MCF 10A (cell line): ENCODE measurements at regions not wholly inside any gene's neighbourhood (a gene's known extent, or its start where the extent isn't known, plus 50 kb on each side); places are given as distances from the start of the nearest gene placed in this dataset.

ENCODE experiments used
- BruUV-seq: library from RNA; stranded (reverse); fragments of 400-500 nt; replicated peaks from 2 replicates; lab custom pipeline; 2021; lab: Mats Ljungman, UMichigan
- CTCF ChIA-PET: fragments of 300-600 bp; sonication (Branson Sonifier 250); formaldehyde crosslinking; extraction: SDS; loops from one replicate; lab custom pipeline; 2021; ENCODE audit warnings: antibody characterized with exemption, inconsistent platforms; lab: Yijun Ruan, JAX
- POLR2A ChIA-PET: fragments of 300-600, 350-650 bp; sonication (Branson Sonifier 250); formaldehyde crosslinking; extraction: SDS; loops from one replicate; lab custom pipeline; 2020; ENCODE audit warnings: antibody characterized with exemption, inconsistent platforms; lab: Yijun Ruan, JAX
- DNase-seq: peaks from one replicate; pipeline ENCODE4 v3.0.0-alpha.2; 2018; ENCODE audit not compliant: unreplicated experiment
- H3K27ac Mint-ChIP-seq: one replicate; pipeline ENCODE4 v1.8.0; 2022; ENCODE audit warnings: mild to moderate bottlenecking, low read depth, mixed read lengths; ENCODE audit not compliant: unreplicated experiment
- H3K27me3 Mint-ChIP-seq: one replicate; pipeline ENCODE4 v1.8.0; 2022; ENCODE audit warnings: mixed read lengths; ENCODE audit not compliant: insufficient read depth, unreplicated experiment
- H3K36me3 Mint-ChIP-seq: one replicate; pipeline ENCODE4 v1.8.0; 2022; ENCODE audit warnings: mild to moderate bottlenecking, moderate library complexity, mixed read lengths; ENCODE audit not compliant: insufficient read depth, unreplicated experiment
- H3K4me1 Mint-ChIP-seq: one replicate; pipeline ENCODE4 v1.8.0; 2022; ENCODE audit warnings: mixed read lengths; ENCODE audit not compliant: insufficient read depth, unreplicated experiment
- H3K4me3 Mint-ChIP-seq: one replicate; pipeline ENCODE4 v1.8.0; 2022; ENCODE audit warnings: mild to moderate bottlenecking, moderate library complexity, mixed read lengths; ENCODE audit not compliant: unreplicated experiment
- H3K9me3 Mint-ChIP-seq: one replicate; pipeline ENCODE4 v1.8.0; 2022; ENCODE audit warnings: mixed read lengths; ENCODE audit not compliant: unreplicated experiment
- intact Hi-C: fragments of 100-400 bp; cut with micrococcal nuclease; formaldehyde crosslinking; loops from 2 replicates; pipeline ENCODE4 v1.14.1; 2022
- TF ChIP-seq, protein P1 (sequence below): fragments of 200-600 bp; IDR thresholded peaks from one replicate; pipeline ENCODE4 v1.8.0; 2022; ENCODE audit warnings: antibody characterized with exemption, mild to moderate bottlenecking; ENCODE audit not compliant: unreplicated experiment

DNA sequence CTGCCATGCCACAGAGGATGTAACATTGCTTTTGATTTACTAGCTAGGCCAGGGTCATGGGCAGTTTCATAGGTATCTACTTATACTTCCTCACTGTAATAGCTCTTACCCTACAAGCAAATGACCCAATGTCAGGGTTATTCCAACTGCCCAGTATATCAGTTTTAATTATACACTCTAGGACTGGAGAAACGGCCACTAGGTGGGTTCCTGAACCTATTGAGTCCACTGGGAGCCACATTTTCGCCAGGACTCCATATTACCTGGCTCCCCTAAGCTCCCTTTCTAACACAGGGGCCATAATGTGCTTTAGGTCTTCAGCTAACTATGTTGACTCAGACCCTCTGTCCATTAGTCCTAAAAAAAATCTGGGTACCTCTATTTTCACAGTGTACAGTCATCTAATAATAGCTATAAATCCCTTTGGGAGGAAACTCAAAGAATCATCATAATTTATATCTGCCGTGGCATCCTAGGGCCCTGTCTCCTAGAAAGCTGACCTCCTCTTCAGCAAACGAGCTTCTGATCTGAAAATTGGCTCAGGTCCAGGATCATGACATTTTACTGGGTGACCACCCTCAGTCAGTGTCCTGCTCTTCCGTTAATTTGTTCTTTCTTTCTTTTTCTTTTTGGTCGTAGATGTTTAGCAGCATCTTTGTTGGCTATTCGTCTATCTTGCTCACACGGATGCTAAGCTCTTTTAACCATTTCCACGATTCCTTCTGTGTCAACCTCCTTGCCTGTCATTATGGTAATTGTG is 244.3 kb downstream of the FAM76B start:
- H3K4me3 Mint-ChIP-seq = no peak overlapping the region
- H3K27me3 Mint-ChIP-seq = no peaks in the 10 kb centered on the region
- intact Hi-C loops = no loop called here
- no peaks in the 10 kb centered on the region for H3K36me3 Mint-ChIP-seq
- no peaks in the 10 kb centered on the region for H3K9me3 Mint-ChIP-seq
- peaks cover 5% of the 10 kb centered on the region for H3K4me1 Mint-ChIP-seq
- no peak overlapping the region for H3K27ac Mint-ChIP-seq
- peak; percentile 11 for DNase-seq
- ChIA-PET CTCF (interaction anchor here (0.6 to 1.5 kb wide), 6 partner anchors 18 to 222 kb away, joined by 3 to 8 read pairs (median 4); no protein-coding TSS in a partner anchor), POLR2A (interaction anchor here (0.6 to 0.9 kb wide), 4 partner anchors 9 to 136 kb away, joined by 3 read pairs; no protein-coding TSS in a partner anchor)
- TF ChIP-seq, protein P1, sequence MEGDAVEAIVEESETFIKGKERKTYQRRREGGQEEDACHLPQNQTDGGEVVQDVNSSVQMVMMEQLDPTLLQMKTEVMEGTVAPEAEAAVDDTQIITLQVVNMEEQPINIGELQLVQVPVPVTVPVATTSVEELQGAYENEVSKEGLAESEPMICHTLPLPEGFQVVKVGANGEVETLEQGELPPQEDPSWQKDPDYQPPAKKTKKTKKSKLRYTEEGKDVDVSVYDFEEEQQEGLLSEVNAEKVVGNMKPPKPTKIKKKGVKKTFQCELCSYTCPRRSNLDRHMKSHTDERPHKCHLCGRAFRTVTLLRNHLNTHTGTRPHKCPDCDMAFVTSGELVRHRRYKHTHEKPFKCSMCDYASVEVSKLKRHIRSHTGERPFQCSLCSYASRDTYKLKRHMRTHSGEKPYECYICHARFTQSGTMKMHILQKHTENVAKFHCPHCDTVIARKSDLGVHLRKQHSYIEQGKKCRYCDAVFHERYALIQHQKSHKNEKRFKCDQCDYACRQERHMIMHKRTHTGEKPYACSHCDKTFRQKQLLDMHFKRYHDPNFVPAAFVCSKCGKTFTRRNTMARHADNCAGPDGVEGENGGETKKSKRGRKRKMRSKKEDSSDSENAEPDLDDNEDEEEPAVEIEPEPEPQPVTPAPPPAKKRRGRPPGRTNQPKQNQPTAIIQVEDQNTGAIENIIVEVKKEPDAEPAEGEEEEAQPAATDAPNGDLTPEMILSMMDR = no peak
- no TSS peak for BruUV-seq

DNA sequence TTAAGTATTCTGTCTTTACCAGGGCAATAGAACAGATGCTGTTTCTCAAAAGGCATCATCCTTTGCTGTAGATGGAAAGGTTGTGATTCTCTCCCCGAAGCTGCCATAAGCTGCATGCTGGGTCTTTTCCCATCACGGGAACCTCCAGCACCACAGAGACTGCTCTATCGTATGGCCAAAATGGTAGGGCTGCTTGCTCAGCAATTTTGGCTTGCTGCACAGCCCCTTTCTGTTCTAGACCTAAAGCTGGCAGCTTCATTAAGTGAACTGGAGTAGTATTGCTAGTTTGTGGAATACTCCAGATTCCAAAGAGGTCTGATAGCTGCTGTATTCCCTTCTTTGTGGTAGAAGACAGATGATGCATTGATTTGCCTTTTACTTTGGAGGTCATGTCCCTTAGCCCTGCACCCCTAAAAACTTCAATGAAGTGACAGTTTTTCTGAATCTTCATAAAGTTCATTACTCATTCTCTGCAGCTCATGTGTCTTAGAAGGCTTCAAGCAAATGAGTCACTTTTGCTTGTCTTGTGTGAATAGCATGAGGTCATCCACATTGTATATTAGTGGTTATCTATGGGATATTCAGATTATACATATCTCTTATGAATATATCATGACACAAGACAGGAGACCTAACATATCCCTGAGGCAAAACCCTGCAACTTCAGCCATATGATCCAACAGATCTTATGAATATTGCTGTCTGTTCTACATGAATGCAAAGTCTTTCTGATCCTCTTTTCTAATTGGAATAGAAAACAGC is 245.3 kb downstream of the FAM76B start:
- Mint-ChIP-seq H3K27me3 (no peaks in the 10 kb centered on the region), H3K4me1 (peaks cover 5% of the 10 kb centered on the region), H3K27ac (no peak overlapping the region), H3K36me3 (no peaks in the 10 kb centered on the region), H3K9me3 (no peaks in the 10 kb centered on the region), H3K4me3 (no peak overlapping the region)
- intact Hi-C loops = no loop called here
- POLR2A ChIA-PET = interaction anchor here (0.6 kb wide), 1 partner anchor 95 kb away, joined by 3 read pairs; no protein-coding TSS in a partner anchor
- TF ChIP-seq, protein P1 = no peak
- BruUV-seq = no TSS peak
- CTCF ChIA-PET = interaction anchor here (1.0 to 1.3 kb wide), 3 partner anchors 30 to 161 kb away, joined by 3 to 4 read pairs (median 3); no protein-coding TSS in a partner anchor
- DNase-seq = peak; percentile 5

DNA sequence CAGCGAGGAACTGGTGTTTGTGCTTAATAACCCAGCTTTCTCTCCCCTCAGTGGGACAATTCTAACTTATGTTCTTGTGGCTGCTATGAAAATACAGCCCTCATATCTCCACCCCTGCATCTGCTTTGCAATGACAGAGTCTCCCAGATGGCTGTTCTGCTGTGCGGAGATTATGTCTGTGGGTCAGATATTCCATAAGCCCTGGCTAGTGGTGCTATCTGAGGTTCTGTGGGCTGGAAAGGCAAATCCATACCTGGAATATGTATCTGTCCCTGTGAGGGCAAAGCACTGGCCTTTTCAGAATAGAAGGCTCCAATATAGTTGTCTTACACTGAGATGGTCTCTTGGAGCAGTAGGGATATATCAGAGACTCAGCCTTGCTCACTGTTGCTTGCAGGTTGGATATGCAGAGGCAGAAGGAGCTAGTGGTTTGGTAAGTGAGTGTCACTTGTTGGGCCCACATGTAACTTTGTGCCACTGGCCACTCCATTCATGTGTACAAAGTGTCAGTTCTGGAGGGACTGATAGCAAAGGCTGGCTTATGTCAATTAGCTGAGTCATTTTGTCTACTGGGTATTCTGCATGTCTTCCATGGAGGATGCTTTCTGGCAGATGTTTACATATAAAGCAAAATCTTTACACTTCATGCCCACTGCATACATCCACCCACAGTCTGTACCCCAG is 246.6 kb downstream of the FAM76B start:
- intact Hi-C loops = no loop called here
- no peaks in the 10 kb centered on the region for H3K36me3 Mint-ChIP-seq
- DNase-seq = no peak
- H3K4me3 Mint-ChIP-seq = no peak overlapping the region
- BruUV-seq = no TSS peak
- no peaks in the 10 kb centered on the region for H3K9me3 Mint-ChIP-seq
- ChIA-PET POLR2A (interaction anchor here (0.6 kb wide), 1 partner anchor 256 kb away, joined by 3 read pairs; no protein-coding TSS in a partner anchor), CTCF (interaction anchor here (1.1 to 1.4 kb wide), 2 partner anchors 10 to 16 kb away, joined by 4 to 5 read pairs; no protein-coding TSS in a partner anchor)
- TF ChIP-seq, protein P1 = no peak
- H3K27ac Mint-ChIP-seq = no peak overlapping the region
- peaks cover 5% of the 10 kb centered on the region for H3K4me1 Mint-ChIP-seq
- no peaks in the 10 kb centered on the region for H3K27me3 Mint-ChIP-seq
